ENCODE measurements at regions not wholly inside any gene's neighbourhood (a gene's known extent, or its start where the extent isn't known, plus 50 kb on each side); places are given as distances from the start of the nearest gene placed in this dataset.

DNA sequence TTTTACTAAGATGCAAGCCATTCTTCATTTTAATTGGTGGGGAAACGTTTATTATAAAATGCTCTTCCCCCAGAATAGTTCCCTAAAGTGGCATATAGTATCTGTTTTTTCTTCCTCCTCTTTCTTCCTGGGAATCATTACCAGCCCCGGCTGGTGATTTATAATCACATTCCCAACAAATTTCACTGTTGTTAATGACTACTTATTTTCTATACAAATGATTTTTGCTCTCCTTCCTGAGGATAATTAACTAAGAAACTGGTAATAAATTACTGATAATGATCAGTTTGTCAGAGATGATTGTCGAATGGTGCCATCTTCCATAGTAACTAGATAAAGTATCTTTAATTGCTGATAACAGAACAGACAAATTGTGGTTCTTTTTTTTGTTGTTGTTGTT is 785.5 kb upstream of the RBFOX1 start:
- Histone ChIP-seq H3K27ac (no peak overlapping the region), H3K4me3 (no peak overlapping the region), H3K36me3 (no peaks in the 10 kb centered on the region), H3K27me3 (no peaks in the 10 kb centered on the region), H3K4me1 (no peaks in the 10 kb centered on the region), H3K9me3 (no peaks in the 10 kb centered on the region)
- TF ChIP-seq CTCF (IDR thresholded peaks at IDR 0.05) (no peak), POLR2A (IDR thresholded peaks at IDR 0.05) (no peak)
- intact Hi-C loops (cut with DNase I), result no loop called here
- no peak for ATAC-seq
- 42 to 47% (median 44%) methylated on average over 3 of the region's 3 CpGs for WGBS, 4 donors
- DNase-seq, result no peak

- Histone ChIP-seq H3K4me3 (no peak overlapping the region), H3K4me1 (no peaks in the 10 kb centered on the region), H3K36me3 (no peaks in the 10 kb centered on the region), H3K27ac (no peak overlapping the region), H3K27me3 (no peaks in the 10 kb centered on the region), H3K9me3 (no peaks in the 10 kb centered on the region)
- DNase-seq, result no peak
- intact Hi-C loops (cut with DNase I), result no loop called here
- 70 to 78% (median 74%) methylated on average over 7 of the region's 7 CpGs for WGBS, 4 donors
- TF ChIP-seq POLR2A (IDR thresholded peaks at IDR 0.05) (no peak), CTCF (IDR thresholded peaks at IDR 0.05) (no peak)
- no peak for ATAC-seq
These were observed 787.3 kb upstream of the RBFOX1 start for GRCh38 chr16:6545329-6545728.

GRCh38 chr16:6541267-6541666 is 791.4 kb upstream of the RBFOX1 start:
- Histone ChIP-seq H3K27ac (no peak overlapping the region), H3K9me3 (no peaks in the 10 kb centered on the region), H3K4me3 (no peak overlapping the region), H3K27me3 (no peaks in the 10 kb centered on the region), H3K4me1 (no peaks in the 10 kb centered on the region), H3K36me3 (no peaks in the 10 kb centered on the region)
- 61 to 74% (median 67%) methylated on average over 3 of the region's 3 CpGs for WGBS, 4 donors
- no peak for ATAC-seq
- intact Hi-C loops (cut with DNase I), result no loop called here
- TF ChIP-seq POLR2A (IDR thresholded peaks at IDR 0.05), result no peak
- TF ChIP-seq CTCF (IDR thresholded peaks at IDR 0.05), result no peak
- DNase-seq, result no peak

DNA sequence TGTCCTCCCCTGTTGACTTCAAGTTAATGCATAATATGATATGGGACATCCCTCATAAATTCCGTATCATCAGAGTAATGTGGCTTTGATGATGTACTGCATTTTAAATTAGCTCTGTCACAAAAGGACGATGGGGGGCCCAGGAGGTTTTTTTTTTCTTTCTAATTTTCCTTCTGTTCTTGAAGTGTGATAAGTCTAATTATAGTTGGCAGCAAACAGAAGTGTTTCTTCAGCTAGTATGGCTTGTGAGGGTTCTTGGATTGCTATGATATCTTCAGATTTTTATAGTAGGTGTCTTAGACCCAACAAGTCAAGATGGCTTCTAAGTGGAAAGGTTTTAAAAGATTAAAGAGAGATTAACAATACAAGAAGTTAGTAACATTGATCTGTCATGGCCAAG is 796.2 kb upstream of the RBFOX1 start:
- H3K9me3 ChIP-seq, result no peaks in the 10 kb centered on the region
- H3K27me3 ChIP-seq, result no peaks in the 10 kb centered on the region
- TF ChIP-seq CTCF (IDR thresholded peaks at IDR 0.05) (no peak), POLR2A (IDR thresholded peaks at IDR 0.05) (no peak)
- DNase-seq (no peak), ATAC-seq (no peak)
- H3K4me3 ChIP-seq, result no peak overlapping the region
- 48 to 65% (median 58%) methylated on average over 2 of the region's 2 CpGs for WGBS, 4 donors
- intact Hi-C loops (cut with DNase I), result no loop called here
- no peaks in the 10 kb centered on the region for H3K36me3 ChIP-seq
- H3K4me1 ChIP-seq, result no peaks in the 10 kb centered on the region
- H3K27ac ChIP-seq, result no peak overlapping the region

Data from heart left ventricle (tissue), 16 donors.